ENCODE measurements at regions not wholly inside any gene's neighbourhood (a gene's known extent, or its start where the extent isn't known, plus 50 kb on each side); places are given as distances from the start of the nearest gene placed in this dataset.

- no peak for TF ChIP-seq CTCF (IDR thresholded peaks at IDR 0.05)
These were observed 230.5 kb downstream of the TTC32 start for GRCh38 chr2:19671311-19671710.

- TF ChIP-seq CTCF (IDR thresholded peaks at IDR 0.05), result no peak
These were observed 231.5 kb downstream of the TTC32 start for GRCh38 chr2:19670303-19670702.

- TF ChIP-seq CTCF (IDR thresholded peaks at IDR 0.05), result no peak
These were observed 232.2 kb downstream of the TTC32 start for GRCh38 chr2:19669559-19669958.

GRCh38 chr2:19669126-19669525 is 232.7 kb downstream of the TTC32 start:
- no peak for TF ChIP-seq CTCF (IDR thresholded peaks at IDR 0.05)

- TF ChIP-seq CTCF (IDR thresholded peaks at IDR 0.05), result no peak
These were observed 234.2 kb downstream of the TTC32 start for GRCh38 chr2:19667536-19667949.

GRCh38 chr2:19667085-19667484 is 234.7 kb downstream of the TTC32 start:
- TF ChIP-seq CTCF (IDR thresholded peaks at IDR 0.05), result peak; percentile 36; the same call in 1 of the 2 replicates

GRCh38 chr2:19664646-19665045 is 237.1 kb downstream of the TTC32 start:
- TF ChIP-seq CTCF (IDR thresholded peaks at IDR 0.05), result no peak

Data from LNCAP (cell line).